ENCODE measurements at regions not wholly inside any gene's neighbourhood (a gene's known extent, or its start where the extent isn't known, plus 50 kb on each side); places are given as distances from the start of the nearest gene placed in this dataset.
A peak's percentile ranks its signal among the peaks of the same experiment; 100 is the strongest.

DNA sequence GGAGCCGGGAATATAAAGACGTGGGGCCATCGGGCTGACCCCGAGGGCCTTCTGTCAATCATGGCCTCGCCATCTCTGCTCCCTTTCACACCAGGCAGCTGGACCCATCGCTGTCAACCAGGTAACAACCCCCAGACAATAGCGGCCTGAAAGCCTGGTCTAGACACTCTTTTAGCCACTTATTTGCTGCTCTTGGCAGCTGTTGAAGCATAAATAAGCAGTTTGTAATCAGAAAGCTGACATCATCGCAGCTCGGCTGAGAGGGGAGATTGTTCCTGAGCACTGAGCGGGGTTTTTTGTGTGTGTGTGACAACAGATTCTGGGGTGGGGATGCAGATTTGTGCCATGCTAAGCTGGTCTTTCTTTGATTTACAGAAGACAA is 423.6 kb upstream of the POU3F3 start:
- TF ChIP-seq POLR2AphosphoS5 (IDR thresholded peaks at IDR 0.05), result peak; percentile 74
- TF ChIP-seq, protein P1, sequence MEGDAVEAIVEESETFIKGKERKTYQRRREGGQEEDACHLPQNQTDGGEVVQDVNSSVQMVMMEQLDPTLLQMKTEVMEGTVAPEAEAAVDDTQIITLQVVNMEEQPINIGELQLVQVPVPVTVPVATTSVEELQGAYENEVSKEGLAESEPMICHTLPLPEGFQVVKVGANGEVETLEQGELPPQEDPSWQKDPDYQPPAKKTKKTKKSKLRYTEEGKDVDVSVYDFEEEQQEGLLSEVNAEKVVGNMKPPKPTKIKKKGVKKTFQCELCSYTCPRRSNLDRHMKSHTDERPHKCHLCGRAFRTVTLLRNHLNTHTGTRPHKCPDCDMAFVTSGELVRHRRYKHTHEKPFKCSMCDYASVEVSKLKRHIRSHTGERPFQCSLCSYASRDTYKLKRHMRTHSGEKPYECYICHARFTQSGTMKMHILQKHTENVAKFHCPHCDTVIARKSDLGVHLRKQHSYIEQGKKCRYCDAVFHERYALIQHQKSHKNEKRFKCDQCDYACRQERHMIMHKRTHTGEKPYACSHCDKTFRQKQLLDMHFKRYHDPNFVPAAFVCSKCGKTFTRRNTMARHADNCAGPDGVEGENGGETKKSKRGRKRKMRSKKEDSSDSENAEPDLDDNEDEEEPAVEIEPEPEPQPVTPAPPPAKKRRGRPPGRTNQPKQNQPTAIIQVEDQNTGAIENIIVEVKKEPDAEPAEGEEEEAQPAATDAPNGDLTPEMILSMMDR (IDR thresholded peaks at IDR 0.05; ENCODE audit: poor library complexity, severe bottlenecking), result no peak
- no peak for TF ChIP-seq EZH2 (IDR thresholded peaks at IDR 0.05; ENCODE audit: borderline replicate concordance, insufficient read depth, low read length, poor library complexity, severe bottlenecking)
- TF ChIP-seq EP300 (conservative IDR thresholded peaks at IDR 0.05; ENCODE audit: poor library complexity, severe bottlenecking), result peak; percentile 36
- TF ChIP-seq, protein P2, sequence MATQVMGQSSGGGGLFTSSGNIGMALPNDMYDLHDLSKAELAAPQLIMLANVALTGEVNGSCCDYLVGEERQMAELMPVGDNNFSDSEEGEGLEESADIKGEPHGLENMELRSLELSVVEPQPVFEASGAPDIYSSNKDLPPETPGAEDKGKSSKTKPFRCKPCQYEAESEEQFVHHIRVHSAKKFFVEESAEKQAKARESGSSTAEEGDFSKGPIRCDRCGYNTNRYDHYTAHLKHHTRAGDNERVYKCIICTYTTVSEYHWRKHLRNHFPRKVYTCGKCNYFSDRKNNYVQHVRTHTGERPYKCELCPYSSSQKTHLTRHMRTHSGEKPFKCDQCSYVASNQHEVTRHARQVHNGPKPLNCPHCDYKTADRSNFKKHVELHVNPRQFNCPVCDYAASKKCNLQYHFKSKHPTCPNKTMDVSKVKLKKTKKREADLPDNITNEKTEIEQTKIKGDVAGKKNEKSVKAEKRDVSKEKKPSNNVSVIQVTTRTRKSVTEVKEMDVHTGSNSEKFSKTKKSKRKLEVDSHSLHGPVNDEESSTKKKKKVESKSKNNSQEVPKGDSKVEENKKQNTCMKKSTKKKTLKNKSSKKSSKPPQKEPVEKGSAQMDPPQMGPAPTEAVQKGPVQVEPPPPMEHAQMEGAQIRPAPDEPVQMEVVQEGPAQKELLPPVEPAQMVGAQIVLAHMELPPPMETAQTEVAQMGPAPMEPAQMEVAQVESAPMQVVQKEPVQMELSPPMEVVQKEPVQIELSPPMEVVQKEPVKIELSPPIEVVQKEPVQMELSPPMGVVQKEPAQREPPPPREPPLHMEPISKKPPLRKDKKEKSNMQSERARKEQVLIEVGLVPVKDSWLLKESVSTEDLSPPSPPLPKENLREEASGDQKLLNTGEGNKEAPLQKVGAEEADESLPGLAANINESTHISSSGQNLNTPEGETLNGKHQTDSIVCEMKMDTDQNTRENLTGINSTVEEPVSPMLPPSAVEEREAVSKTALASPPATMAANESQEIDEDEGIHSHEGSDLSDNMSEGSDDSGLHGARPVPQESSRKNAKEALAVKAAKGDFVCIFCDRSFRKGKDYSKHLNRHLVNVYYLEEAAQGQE (IDR thresholded peaks at IDR 0.05; ENCODE audit: borderline replicate concordance), result peak; percentile 31
- TF ChIP-seq RAD21 (conservative IDR thresholded peaks at IDR 0.05), result no peak
